HL-60/S4 treated with retinoic acid at 250 ng/mL for 4 days and 3 days (cell line): ENCODE measurements at regions not wholly inside any gene's neighbourhood (a gene's known extent, or its start where the extent isn't known, plus 50 kb on each side); places are given as distances from the start of the nearest gene placed in this dataset.

Experiments used
- in situ Hi-C: fragments of 300-500 bp; cut with MboI; formaldehyde crosslinking; loops from 2 replicates; pipeline ENCODE4 v1.7.0; 2022; ENCODE audit warnings: low sequenced_read_pairs

DNA sequence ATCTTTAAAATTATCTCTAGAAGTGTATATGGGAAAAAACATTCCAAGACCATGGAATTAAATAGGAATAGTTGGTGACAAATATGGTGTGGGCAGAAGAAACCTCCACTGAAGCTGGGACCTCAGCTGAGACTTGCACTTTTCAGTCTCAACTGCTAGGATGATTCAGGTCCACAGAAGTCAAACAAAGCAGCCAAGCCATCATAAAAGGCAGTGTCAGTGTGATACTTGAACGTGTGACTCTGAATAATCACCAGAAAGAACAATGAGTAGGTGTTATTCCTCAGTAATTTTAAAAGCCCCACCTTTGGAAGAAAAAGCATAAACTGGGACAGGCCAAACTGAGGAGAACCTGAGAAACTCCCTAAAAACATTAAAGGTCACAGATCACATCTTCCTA lies 90.7 kb downstream of the ZNF281 start:
- in situ Hi-C loops, result no loop called here

DNA sequence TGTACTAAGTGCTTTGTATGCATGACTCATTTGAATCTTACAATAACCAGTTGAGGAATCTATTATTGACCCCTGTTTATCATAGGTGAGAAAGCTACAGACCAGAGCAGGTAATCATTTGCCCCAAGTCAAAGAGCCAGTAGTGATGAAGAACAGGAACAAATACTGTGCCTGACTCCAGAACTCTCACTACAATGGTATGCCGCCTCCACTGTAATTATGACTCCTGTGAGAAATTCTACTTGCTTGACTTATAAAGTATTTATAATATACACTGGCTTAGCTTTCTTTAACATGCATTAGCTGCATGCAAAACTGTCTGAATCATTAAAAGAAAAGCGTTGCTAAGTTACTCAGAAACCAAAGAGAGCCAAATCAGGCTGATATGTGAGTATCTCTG lies 92.6 kb downstream of the ZNF281 start:
- in situ Hi-C loops, result no loop called here

DNA sequence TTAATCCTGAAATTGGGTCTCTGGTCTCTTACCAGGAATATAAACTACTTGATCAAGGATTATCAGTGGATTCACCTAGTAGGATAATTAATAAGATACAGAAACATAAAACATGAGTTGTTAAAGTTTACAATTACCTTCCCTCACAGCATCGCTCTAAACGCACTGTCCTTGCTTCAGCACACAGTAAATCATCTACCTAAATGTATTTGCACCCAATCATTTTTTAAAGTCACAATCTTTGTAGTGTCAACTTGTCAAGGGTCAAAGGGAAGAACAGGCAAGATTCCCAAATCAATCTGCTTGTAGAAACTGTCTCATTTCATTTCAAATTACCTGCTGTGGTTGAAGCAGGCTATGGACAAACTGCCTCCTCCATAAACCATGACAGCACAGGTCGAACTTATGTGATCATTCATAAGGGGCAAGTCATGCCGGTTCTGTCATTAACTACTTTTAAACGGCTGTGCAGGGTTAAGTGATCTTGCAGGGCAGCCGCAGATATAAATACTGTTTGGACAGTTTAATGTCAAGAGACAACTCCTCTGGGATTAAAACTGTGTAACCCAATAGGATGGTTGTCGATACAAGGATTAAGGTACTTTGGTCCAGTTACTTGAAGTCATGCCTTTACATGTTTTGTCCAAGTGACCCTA lies 93.6 kb downstream of the ZNF281 start:
- in situ Hi-C loops, result no loop called here

DNA sequence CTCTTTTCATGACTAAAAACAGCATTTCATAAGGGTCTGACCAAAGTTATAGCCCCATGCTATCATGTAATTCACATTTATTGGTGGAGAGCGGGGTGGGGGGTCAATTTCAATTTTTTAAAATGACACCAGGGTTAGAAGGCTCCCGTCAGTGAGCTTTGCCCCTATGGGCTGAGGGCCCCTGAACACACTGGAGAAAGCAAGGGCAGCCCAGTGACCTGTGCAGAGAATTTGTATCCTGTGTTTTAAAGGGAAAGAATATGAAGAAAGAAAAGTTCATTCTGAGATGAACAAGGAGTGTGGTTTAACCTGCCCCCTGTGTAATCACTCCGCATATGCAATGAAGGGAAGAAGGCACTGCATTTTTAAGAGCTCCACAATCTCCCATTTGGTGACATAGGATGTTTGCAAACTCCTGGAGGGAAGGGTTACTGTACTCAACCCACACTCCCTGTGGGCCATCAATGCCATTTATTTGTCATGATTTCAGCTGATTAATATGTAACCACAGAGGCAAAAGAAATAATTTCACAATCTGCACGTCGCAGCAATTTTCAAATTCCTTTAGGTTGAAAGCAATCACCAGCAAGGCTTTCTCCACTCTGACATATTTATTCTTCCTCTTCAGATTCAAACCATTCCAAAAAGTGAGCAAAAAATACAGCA lies 95.6 kb downstream of the ZNF281 start:
- in situ Hi-C loops, result no loop called here

DNA sequence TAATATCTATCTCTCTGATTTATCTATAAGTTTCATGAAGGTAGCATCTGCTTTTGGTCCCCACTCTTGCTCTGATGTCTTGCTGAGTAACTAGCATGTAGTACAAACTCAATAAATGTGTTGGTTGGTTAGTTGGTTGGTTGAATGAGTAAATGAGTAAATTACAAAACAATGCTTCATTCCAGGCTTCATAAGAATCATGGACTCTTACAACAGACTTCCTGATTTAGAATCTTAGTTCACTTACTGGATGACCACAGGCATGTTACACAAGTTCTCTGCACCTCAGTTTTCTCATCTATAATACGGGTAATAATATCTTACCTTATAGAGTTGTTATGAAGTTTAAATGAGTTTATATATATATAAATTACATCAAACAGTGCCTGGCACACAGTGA lies 98.6 kb downstream of the ZNF281 start:
- in situ Hi-C loops, result no loop called here

- in situ Hi-C loops, result no loop called here
Observed at GRCh38 chr1:200310824-200311223, 99.0 kb downstream of the ZNF281 start.

DNA sequence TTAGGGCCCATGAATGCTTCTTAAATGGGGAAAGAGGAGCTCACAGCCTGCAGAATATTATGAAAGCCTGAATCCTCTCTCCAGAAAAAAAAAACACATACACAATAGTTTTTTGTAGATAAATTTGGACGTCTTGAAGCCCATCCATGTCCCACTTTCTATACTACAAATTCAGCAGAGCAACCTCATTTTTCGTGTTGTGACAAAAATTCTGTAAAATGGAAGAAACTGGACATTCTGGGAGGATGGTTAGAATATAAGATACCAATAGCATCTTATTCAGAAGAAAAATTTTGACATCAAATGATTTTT lies 102.1 kb downstream of the ZNF281 start:
- in situ Hi-C loops, result no loop called here

DNA sequence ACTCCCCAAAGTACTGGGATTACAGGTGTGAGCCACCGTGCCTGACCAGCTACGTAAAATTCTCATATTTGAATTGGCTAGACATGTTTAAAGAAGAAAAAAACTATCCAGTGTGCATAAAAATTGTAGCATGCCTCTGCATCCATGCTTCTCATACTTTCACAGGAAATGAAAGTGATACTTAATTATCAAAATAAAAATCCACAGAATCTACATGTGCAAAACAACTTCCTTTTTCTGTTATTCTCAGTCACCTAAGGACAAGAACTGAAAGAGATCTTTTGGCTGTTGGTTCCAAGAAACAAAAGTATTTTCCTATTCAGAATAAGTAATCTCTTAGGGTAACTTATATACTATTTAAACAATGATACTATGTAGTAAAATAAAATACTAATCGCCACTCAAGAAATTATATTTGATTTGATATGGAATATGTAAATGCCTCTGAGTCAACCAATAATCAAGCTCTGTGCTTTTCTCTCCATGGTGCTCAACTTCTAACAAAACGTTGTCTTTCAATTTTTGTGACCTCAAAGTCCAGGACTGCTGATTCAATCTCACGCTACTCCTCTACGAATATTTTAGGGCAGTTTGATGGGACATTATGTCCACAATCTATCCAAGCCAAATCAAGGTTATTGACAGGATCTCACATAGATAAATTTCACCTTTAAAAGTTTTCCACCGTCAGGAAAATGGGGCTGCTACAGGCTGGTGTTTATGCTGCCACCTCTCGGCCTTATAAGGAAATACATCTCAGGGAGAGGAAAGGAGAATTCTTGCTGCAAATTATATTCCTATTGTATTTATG lies 102.7 kb downstream of the ZNF281 start:
- in situ Hi-C loops, result no loop called here

GRCh38 chr1:200305806-200306205 lies 104.0 kb downstream of the ZNF281 start:
- in situ Hi-C loops, result no loop called here

DNA sequence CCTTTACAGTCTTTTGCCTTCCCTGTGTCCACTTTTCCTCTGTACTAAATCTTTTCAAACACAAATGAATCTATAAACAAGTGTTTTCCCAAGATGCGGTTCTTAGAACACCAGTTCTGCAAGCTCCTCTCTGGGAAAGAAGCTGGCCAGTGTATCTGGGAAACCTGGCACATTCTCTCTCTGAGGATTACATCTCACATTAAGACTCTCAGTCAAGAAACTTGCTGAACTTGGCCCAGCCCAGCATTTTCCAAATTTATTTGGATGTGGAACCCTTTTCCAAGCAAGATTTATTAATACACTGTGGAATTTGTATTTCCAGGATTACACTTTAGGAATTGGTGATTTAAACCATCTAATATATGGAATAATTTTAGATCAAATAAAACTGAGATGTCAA lies 105.7 kb downstream of the ZNF281 start:
- in situ Hi-C loops, result no loop called here

DNA sequence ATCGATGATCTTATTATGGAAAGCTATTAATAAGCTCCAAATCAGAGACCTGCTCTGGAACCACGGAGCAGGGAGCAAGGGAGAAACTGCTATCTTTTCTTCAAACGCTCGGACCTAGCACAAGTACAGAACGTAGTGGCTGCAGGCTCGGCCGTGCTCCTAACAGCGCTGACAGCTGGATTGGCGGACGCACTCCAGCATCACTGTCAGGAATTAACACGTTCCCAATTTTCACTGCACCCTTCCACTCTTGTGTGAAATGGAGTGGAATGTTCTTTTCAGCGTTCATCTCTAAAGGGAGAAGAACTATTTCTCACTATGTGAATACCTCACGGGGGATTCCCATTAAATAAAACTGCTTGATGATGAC lies 106.9 kb downstream of the ZNF281 start:
- in situ Hi-C loops, result no loop called here

- in situ Hi-C loops, result no loop called here
Observed at GRCh38 chr1:200302192-200302920, 107.5 kb downstream of the ZNF281 start.

DNA sequence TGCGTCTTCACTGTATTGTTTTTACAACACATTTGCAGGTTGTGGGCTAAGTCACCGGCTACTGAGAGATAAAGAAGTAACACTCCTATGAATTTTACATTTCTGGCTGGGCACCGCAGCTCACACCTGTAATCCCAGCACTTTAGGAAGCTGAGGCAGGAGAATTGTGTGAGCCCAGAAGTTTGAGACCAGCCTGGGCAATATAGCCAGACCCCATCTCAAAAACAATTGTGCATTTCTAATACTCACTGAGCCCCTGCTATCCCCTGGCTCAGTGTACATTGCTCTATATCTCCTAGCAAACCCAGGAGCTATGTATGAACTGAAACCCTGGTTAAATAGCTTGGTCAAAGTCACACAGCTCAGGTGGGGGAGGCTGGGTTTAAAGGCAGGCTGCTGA lies 108.7 kb downstream of the ZNF281 start:
- in situ Hi-C loops, result no loop called here

DNA sequence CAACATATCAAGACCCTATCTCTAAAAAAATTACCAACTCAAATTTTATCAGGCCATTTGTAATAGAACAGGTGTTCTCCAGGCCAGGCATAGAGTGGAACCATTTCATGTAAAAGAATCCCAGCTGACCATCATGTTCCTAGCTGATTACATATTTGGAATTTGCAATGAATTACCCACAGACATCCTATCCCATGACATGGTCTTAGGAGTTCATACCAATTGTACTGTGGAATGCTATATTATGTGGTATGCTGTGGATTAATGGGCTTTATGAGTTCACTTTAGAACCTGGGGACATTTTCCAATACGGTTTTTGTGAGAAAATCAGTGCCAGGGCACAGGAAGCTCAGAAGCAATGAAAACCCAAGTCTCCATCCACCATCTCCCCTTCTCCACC lies 110.3 kb downstream of the ZNF281 start:
- in situ Hi-C loops, result loop anchor here (25.0 kb wide), 2 partner anchors 188 to 612 kb away; no protein-coding TSS in a partner anchor

GRCh38 chr1:200298242-200298641 lies 111.6 kb downstream of the ZNF281 start:
- in situ Hi-C loops, result loop anchor here (25.0 kb wide), 2 partner anchors 189 to 611 kb away; no protein-coding TSS in a partner anchor

GRCh38 chr1:200296091-200296661 lies 113.7 kb downstream of the ZNF281 start:
- in situ Hi-C loops, result loop anchor here (25.0 kb wide), 2 partner anchors 191 to 609 kb away; no protein-coding TSS in a partner anchor

GRCh38 chr1:200294241-200294640 lies 115.6 kb downstream of the ZNF281 start:
- in situ Hi-C loops, result loop anchor here (25.0 kb wide), 2 partner anchors 193 to 607 kb away; no protein-coding TSS in a partner anchor

GRCh38 chr1:200292699-200293098 lies 117.1 kb downstream of the ZNF281 start:
- in situ Hi-C loops, result loop anchor here (25.0 kb wide), 2 partner anchors 195 to 605 kb away; no protein-coding TSS in a partner anchor

DNA sequence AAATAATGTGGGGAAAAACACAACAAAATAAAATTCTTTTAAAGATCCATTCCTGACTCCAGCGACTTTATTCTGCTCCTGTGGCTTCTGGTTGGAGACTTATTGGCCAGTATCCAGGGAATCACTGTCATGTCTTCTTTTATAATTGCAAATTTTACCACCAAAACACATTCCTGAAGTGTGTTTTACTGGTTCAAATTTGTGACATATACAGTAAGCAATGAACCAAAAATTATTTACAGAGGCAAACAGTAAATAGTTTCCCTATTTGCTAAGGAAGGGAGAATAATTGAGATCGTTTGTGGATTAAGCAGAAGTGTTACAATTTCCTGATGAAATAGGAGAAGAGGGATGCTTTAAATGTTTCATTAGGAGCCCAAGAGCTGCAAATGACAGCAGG lies 118.7 kb downstream of the ZNF281 start:
- in situ Hi-C loops, result loop anchor here (25.0 kb wide), 2 partner anchors 196 to 604 kb away; no protein-coding TSS in a partner anchor

GRCh38 chr1:200290010-200290685 lies 119.7 kb downstream of the ZNF281 start:
- in situ Hi-C loops, result loop anchor here (25.0 kb wide), 2 partner anchors 197 to 603 kb away; no protein-coding TSS in a partner anchor
